ENCODE measurements at regions not wholly inside any gene's neighbourhood (a gene's known extent, or its start where the extent isn't known, plus 50 kb on each side); places are given as distances from the start of the nearest gene placed in this dataset.

GRCh38 chr18:76613755-76614120, 118.7 kb upstream of the ZNF516 start:
- ChIA-PET RAD21 (ENCODE audit: low non-redundant PET in 1 of 2, low total read pairs in 2 of 2, uncharacterized antibody in 2 of 2, unreplicated experiment in 2 of 2) (no interaction called here), CTCF (no interaction called here), POLR2A (no interaction called here)
- no peak overlapping the region for H3K27ac ChIP-seq (ENCODE audit: low read depth, low read length)
- intact Hi-C loops (cut with micrococcal nuclease), result no loop called here
- DNase-seq (ENCODE audit: low read depth, low spot score) (no peak), ATAC-seq (no peak)
- no peaks in the 10 kb centered on the region for H3K9me3 ChIP-seq (ENCODE audit: control insufficient read depth in 1 of 2, insufficient read depth in 1 of 2, low read depth in 1 of 2, low read length in 2 of 2)
- no peaks in the 10 kb centered on the region for H3K36me3 ChIP-seq (ENCODE audit: control insufficient read depth in 1 of 2, insufficient read depth in 2 of 2, low read length in 2 of 2)
- H3K79me2 ChIP-seq (ENCODE audit: insufficient read depth, low read length), result no peaks in the 10 kb centered on the region
- no peak overlapping the region for H3K4me2 ChIP-seq (ENCODE audit: low read length)
- H3K4me1 ChIP-seq (ENCODE audit: control insufficient read depth in 1 of 2, insufficient read depth in 2 of 2, low read length in 2 of 2), result no peaks in the 10 kb centered on the region
- H3K9me2 ChIP-seq (ENCODE audit: insufficient read depth), result no peaks in the 10 kb centered on the region
- no peaks in the 10 kb centered on the region for H4K20me1 ChIP-seq (ENCODE audit: insufficient read depth)
- TF ChIP-seq FOSL1 (IDR thresholded peaks at IDR 0.05; ENCODE audit: low read depth) (no peak), ATF3 (IDR thresholded peaks at IDR 0.05) (no peak), EZH2phosphoT487 (IDR thresholded peaks at IDR 0.05; ENCODE audit: borderline replicate concordance) (no peak), EZH2 (IDR thresholded peaks at IDR 0.05) (no peak), ZBTB33 (IDR thresholded peaks at IDR 0.05; ENCODE audit: extremely low read depth, insufficient replicate concordance, low read length) (no peak), CEBPB (IDR thresholded peaks at IDR 0.05; ENCODE audit: low read depth) (no peak), ELF1 (IDR thresholded peaks at IDR 0.05; ENCODE audit: borderline replicate concordance, low read depth) (no peak), SP1 (IDR thresholded peaks at IDR 0.05; ENCODE audit: low read depth) (no peak), ZFX (IDR thresholded peaks at IDR 0.05) (no peak), SRF (IDR thresholded peaks at IDR 0.05; ENCODE audit: low read depth) (no peak), POLR2AphosphoS5 (IDR thresholded peaks at IDR 0.05; ENCODE audit: low read depth, low read length) (no peak), YY1 (IDR thresholded peaks at IDR 0.05; ENCODE audit: extremely low read depth, insufficient replicate concordance, low read depth, low read length) (no peak), POLR2A (IDR thresholded peaks at IDR 0.05; ENCODE audit: borderline replicate concordance, extremely low read depth, insufficient read depth, insufficient read length) (no peak), EGR1 (IDR thresholded peaks at IDR 0.05; ENCODE audit: low read depth) (no peak), MAX (IDR thresholded peaks at IDR 0.05) (no peak), CTCF (IDR thresholded peaks at IDR 0.05 in 2 of 3, conservative IDR thresholded peaks at IDR 0.05 in 1 of 3; ENCODE audit: borderline replicate concordance in 1 of 3, insufficient read depth in 1 of 3, low read depth in 2 of 3, low read length in 2 of 3) (no peak), CBX3 (IDR thresholded peaks at IDR 0.05; ENCODE audit: low read depth) (no peak), SIN3A (IDR thresholded peaks at IDR 0.05; ENCODE audit: low read depth) (no peak), JUND (IDR thresholded peaks at IDR 0.05) (no peak)
- no peak overlapping the region for H3K4me3 ChIP-seq (replicated peaks in 1 of 2; ENCODE audit: low read depth in 1 of 2, low read length in 2 of 2)
- H3K9ac ChIP-seq (ENCODE audit: low read length), result no peak overlapping the region
- BruUV-seq (replicated peaks), result no TSS peak
- H3K27me3 ChIP-seq (ENCODE audit: insufficient read depth, low read length), result 0 out of 2 replicates have a peak, but pooled peaks cover 5% of the 10 kb centered on the region
- no peak overlapping the region for H2AFZ ChIP-seq (ENCODE audit: low read depth, low read length, poor library complexity, severe bottlenecking)

Measured in HCT116 (cell line).